Stomach (tissue), 8 donors: ENCODE measurements at regions not wholly inside any gene's neighbourhood (a gene's known extent, or its start where the extent isn't known, plus 50 kb on each side); places are given as distances from the start of the nearest gene placed in this dataset.
A peak's percentile ranks its signal among the peaks of the same experiment; 100 is the strongest.

ENCODE experiments used
- DNase-seq, 2 donors: peaks; one replicate each; pipeline versions ENCODE4 v3.0.0 to v3.0.0-alpha.2; 2013 to 2019
- H3K27ac ChIP-seq, 5 donors: fragments of 200-600 bp in 4 of 5; sonication (generic) in 4 of 5; one replicate each; pipeline ENCODE4 v1.5.1; 2013 to 2019; ENCODE audit warnings: mild to moderate bottlenecking in 1 of 5, moderate library complexity in 1 of 5
- H3K27me3 ChIP-seq, 3 donors: fragments of 200-600 bp; sonication (generic); one replicate each; pipeline ENCODE4 v1.5.1; 2017 to 2019; ENCODE audit warnings: mixed run types in 1 of 3
- H3K36me3 ChIP-seq, 4 donors: fragments of 200-600 bp; sonication (generic); 1 replicate in 3 of 4; 2 replicates in 1 of 4; pipeline ENCODE4 v1.5.1; 2016 to 2019
- H3K4me1 ChIP-seq, 4 donors: fragments of 200-600 bp; sonication (generic); one replicate each; pipeline ENCODE4 v1.5.1; 2016 to 2019
- H3K4me3 ChIP-seq, 4 donors: fragments of 200-600 bp; sonication (generic) in 3 of 4; one replicate each; pipeline ENCODE4 v1.5.1; 2016 to 2019; ENCODE audit warnings: mild to moderate bottlenecking in 1 of 4
- H3K9me3 ChIP-seq, 4 donors: fragments of 200-600 bp; sonication (generic); one replicate each; pipeline ENCODE4 v1.5.1; 2016 to 2019
- EP300 ChIP-seq: sonication (generic); formaldehyde crosslinking; IDR thresholded peaks from one replicate; pipeline ENCODE4 v1.6.1; 2017; ENCODE audit warnings: antibody characterized with exemption
- POLR2A ChIP-seq, 4 donors: fragments of 450-650 bp; IDR thresholded peaks; one replicate each; pipeline ENCODE4 v1.6.1; 2016; ENCODE audit warnings: antibody characterized with exemption in 4 of 4, control low read depth in 2 of 4, mild to moderate bottlenecking in 1 of 4, moderate library complexity in 1 of 4
- POLR2AphosphoS5 ChIP-seq, 3 donors: sonication (generic); formaldehyde crosslinking; IDR thresholded peaks; one replicate each; pipeline ENCODE4 v1.6.1; 2016; ENCODE audit warnings: antibody characterized with exemption in 3 of 3
- WGBS, 5 donors: extraction: QIAGEN DNeasy Blood & Tissue Kit in 3 of 5; methylation state at CpG; one replicate each; pipeline versions ENCODE4 v1.1.5 to v1.1.7; 2013 to 2018; 5-methylcytosine and 5-hydroxymethylcytosine counted together
- intact Hi-C: fragments of 100-400 bp; cut with DNase I; formaldehyde crosslinking; loops from one replicate; pipeline ENCODE4 v1.15.1; 2023; ENCODE audit warnings: low total_unique reads
- TF ChIP-seq, protein P1 (sequence below), 7 experiments: fragments of 450-650 bp in 4 of 7; fragments of 200-600 bp in 3 of 7; sonication (generic) in 3 of 7; IDR thresholded peaks; one replicate each; pipeline ENCODE4 v1.5.1; 2016 to 2019; ENCODE audit warnings: antibody characterized with exemption in 7 of 7, control low read depth in 2 of 7, mild to moderate bottlenecking in 1 of 7
- donor health status: healthy with polysubstance abuse.
- donor health status: Bipolar disorder and iron deficiency.
- donor health status: healthy.

DNA sequence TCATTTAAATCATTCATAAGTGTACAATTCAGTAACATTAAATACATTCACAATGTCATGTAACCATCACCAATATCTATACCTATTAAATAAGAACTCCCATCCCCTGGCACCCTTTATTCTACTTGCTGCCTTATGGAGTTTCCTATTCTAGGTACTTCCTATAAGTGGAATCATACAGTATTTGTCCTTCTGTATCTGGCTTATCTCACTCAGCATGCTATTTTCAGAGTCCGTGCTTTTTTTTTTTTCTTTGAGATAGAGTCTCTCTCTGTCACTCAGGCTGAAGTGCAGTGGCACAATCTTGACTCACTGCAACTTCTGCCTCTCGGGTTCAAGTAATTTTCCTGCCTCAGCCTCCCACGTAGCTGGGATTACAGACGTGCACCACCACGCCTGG is 67.9 kb upstream of the STOX2 start:
- H3K36me3 ChIP-seq, result no peaks in the 10 kb centered on the region
- no peak for TF ChIP-seq EP300
- TF ChIP-seq, protein P1, sequence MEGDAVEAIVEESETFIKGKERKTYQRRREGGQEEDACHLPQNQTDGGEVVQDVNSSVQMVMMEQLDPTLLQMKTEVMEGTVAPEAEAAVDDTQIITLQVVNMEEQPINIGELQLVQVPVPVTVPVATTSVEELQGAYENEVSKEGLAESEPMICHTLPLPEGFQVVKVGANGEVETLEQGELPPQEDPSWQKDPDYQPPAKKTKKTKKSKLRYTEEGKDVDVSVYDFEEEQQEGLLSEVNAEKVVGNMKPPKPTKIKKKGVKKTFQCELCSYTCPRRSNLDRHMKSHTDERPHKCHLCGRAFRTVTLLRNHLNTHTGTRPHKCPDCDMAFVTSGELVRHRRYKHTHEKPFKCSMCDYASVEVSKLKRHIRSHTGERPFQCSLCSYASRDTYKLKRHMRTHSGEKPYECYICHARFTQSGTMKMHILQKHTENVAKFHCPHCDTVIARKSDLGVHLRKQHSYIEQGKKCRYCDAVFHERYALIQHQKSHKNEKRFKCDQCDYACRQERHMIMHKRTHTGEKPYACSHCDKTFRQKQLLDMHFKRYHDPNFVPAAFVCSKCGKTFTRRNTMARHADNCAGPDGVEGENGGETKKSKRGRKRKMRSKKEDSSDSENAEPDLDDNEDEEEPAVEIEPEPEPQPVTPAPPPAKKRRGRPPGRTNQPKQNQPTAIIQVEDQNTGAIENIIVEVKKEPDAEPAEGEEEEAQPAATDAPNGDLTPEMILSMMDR (IDR thresholded peaks at IDR 0.05), result no peak
- TF ChIP-seq POLR2AphosphoS5 (IDR thresholded peaks at IDR 0.05), result no peak
- TF ChIP-seq POLR2A (IDR thresholded peaks at IDR 0.05), result no peak
- 59 to 74% (median 60%) methylated on average over 5 of the region's 5 CpGs for WGBS, 5 donors
- peaks cover 0 to 3% (median 0%) of the 10 kb centered on the region in 3 donors for H3K27me3 ChIP-seq
- no peak overlapping the region for H3K27ac ChIP-seq
- no peaks in the 10 kb centered on the region for H3K9me3 ChIP-seq
- peaks cover 0 to 10% (median 8%) of the 10 kb centered on the region in 4 donors for H3K4me1 ChIP-seq
- H3K4me3 ChIP-seq, result no peak overlapping the region
- intact Hi-C loops, result no loop called here
- DNase-seq, result no peak

DNA sequence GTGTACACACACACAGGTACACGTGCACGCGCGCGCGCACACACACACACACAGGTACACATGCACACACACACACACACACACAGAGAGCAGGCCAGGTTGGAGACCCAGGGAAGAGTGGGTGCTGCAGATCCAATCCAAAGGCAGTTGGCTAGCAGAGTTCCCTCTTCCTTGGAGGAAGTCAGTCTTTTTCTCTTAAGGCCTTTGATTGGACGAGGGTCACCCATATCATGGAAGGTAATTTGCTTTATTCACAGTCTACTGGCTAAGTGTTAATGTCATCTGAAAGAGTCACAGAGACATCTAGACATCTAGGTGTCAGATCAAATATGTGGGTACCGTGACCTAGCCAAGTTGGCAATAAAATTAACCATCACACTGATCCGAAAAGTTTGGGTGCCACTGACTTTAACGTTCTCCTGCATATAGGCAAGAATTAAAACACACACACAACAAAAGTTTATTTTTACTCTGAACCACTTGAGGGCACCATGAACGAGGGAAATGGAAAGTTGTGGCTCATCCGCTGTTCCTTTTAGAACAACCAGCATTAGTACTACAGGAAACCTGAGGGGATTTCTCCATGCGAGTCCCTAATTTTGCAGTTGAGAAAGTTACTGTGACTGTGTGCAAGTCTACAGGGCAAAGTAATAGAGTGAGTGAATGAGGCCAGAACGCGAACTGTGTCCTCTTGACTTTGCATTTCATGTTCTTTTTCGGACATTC is 66.0 kb upstream of the STOX2 start:
- H3K36me3 ChIP-seq, result no peaks in the 10 kb centered on the region
- WGBS, 5 donors, result 65 to 69% (median 67%) methylated on average over 16 of the region's 16 CpGs
- peaks cover 0 to 3% (median 0%) of the 10 kb centered on the region in 3 donors for H3K27me3 ChIP-seq
- peak in 1 of 2 donors; percentile 71 for DNase-seq
- H3K4me1 ChIP-seq, result peaks cover 0 to 12% (median 5%) of the 10 kb centered on the region in 4 donors
- H3K4me3 ChIP-seq, result no peak overlapping the region
- no peak for TF ChIP-seq POLR2A (IDR thresholded peaks at IDR 0.05)
- TF ChIP-seq EP300, result no peak
- TF ChIP-seq, protein P1 (IDR thresholded peaks at IDR 0.05), result peak in 1 of 7 experiments; percentile 34
- no peak for TF ChIP-seq POLR2AphosphoS5 (IDR thresholded peaks at IDR 0.05)
- no peaks in the 10 kb centered on the region for H3K9me3 ChIP-seq
- intact Hi-C loops, result no loop called here
- no peak overlapping the region for H3K27ac ChIP-seq

DNA sequence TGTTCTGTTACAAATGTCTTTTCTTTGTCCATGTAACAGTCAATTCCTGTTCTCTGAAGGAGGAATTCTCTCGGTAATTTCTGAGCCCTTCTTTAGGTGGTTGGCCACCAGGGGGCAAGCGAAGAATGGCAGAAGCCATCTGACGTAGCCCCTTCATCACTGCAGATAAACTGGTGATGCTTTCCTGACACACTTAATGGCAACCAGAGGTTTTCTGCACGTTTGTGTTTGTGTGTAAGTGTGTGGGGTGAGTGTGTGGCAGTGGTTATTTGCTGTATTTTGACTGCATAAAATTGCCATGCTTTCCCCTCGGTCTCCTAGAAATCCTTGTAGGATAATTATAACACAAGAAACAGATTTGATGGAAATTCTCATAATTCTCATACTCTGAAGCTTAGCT is 64.8 kb upstream of the STOX2 start:
- peaks cover 0 to 3% (median 0%) of the 10 kb centered on the region in 3 donors for H3K27me3 ChIP-seq
- 11 to 17% (median 15%) methylated on average over 5 of the region's 5 CpGs for WGBS, 5 donors
- peaks cover 0 to 12% (median 0%) of the 10 kb centered on the region in 4 donors for H3K4me1 ChIP-seq
- intact Hi-C loops, result loop anchor here (2.0 kb wide), 1 partner anchor 326 kb away; no protein-coding TSS in a partner anchor
- TF ChIP-seq POLR2AphosphoS5 (IDR thresholded peaks at IDR 0.05) (no peak), EP300 (no peak), POLR2A (IDR thresholded peaks at IDR 0.05) (no peak)
- TF ChIP-seq, protein P1 (IDR thresholded peaks at IDR 0.05), result peak in 6 of 7 experiments; percentile 34 to 91 (median 78)
- no peaks in the 10 kb centered on the region for H3K9me3 ChIP-seq
- no peak overlapping the region for H3K4me3 ChIP-seq
- DNase-seq, result peak; percentile 88 to 93
- H3K27ac ChIP-seq, result no peak overlapping the region
- no peaks in the 10 kb centered on the region for H3K36me3 ChIP-seq

DNA sequence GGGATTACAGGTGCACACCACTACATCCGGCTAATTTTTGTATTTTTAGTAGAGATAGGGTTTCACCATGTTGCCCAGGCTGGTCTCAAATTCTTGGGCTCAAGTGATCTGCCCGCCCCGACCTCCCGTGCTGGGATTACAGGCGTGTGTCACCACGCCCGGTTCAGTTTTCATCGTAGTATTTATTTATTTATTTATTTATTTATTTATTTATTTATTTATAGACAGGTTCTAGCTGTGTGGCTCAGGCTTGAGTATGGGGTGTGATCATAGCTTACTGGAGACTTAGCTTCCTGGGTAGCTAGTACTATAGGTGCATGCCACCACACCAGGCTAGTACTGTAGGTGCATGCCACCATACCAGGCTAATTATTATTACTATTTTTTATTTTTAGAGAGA is 64.1 kb upstream of the STOX2 start:
- no peak for DNase-seq
- Histone ChIP-seq H3K27me3 (peaks cover 0 to 3% (median 0%) of the 10 kb centered on the region in 3 donors), H3K4me1 (peaks cover 0 to 12% (median 0%) of the 10 kb centered on the region in 4 donors), H3K9me3 (no peaks in the 10 kb centered on the region), H3K27ac (no peak overlapping the region), H3K36me3 (no peaks in the 10 kb centered on the region), H3K4me3 (no peak overlapping the region)
- 89 to 96% (median 93%) methylated on average over 8 of the region's 8 CpGs for WGBS, 5 donors
- TF ChIP-seq POLR2A (IDR thresholded peaks at IDR 0.05) (no peak), EP300 (no peak), POLR2AphosphoS5 (IDR thresholded peaks at IDR 0.05) (no peak)
- TF ChIP-seq, protein P1 (IDR thresholded peaks at IDR 0.05), result no peak
- intact Hi-C loops, result loop anchor here (2.0 kb wide), 1 partner anchor 326 kb away; no protein-coding TSS in a partner anchor
